Glomerular visceral epithelial cell (primary cell): ENCODE measurements at regions not wholly inside any gene's neighbourhood (a gene's known extent, or its start where the extent isn't known, plus 50 kb on each side); places are given as distances from the start of the nearest gene placed in this dataset.
"Not testable (repeated sequence)": the region's sequence is repeated elsewhere in the genome, so short reads cannot be mapped to it uniquely, and the experiment has no call there.

Experiments used
- DNase-seq: peaks from one replicate; pipeline ENCODE4 v3.0.0-alpha.2; 2016; ENCODE audit errors: extremely low spot score

DNA sequence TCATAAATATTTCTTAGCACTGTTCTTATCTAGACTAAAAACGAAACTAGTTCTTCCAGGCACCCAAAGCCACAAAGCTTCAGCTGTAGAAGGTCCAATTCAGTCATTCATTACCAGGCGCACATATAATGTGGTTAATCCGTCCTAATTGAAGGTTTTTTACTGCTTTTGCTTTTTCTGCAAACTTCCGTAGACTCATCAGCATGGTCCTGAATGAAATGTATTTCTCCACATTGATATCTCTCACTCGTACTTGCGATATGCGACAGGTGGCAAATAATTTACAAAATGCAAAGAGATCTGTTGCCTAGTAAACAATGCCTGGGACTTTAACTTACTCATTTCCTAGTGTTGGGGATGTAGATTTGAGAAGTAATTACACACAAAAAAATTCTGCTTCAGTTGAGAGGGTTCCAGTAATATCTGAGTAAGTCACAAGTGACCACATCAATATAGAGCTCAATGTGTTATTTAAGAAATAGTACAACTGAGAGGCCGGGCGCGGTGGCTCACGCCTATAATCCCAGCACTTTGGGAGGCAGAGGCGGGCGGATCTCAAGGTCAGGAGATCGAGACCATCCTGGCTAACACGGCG lies 75.0 kb upstream of the MBNL1 start:
- DNase-seq = no peak

DNA sequence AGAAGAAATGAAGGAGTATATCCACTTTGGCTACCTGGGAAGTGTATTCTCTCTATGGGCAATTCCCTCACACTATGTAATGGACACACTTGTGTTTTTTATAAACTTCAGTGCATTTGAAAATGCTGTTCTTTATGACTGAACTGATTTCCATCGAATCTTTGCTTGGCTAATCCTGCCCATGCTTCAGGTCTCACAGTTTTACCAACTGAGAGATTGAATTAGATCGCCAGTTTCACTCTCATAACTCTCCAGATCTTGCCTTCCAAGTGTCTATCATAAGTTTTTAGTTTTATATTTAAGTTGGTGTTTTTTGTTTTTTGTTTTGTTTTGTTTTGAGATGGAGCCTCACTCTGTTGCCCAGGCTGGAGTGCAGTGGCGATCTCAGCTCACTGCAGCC lies 73.5 kb upstream of the MBNL1 start:
- no peak for DNase-seq

DNA sequence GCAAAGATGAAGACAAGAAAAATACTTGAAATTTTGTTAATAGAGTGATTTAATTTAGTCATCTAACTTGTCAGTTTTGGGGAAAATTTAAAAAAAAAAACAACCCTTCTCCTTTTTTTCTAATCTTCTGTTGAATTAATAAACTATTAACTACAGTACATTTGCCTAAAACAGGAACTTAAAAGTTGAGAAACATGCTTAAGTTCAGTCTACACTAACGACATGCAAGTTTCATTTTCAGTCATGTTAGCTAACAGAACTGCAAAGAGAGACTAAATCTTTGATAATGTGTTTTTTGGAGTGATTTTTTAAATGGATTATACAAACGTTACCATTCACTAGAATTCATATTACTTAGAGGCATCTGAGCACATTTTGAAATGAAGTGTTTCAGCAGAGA lies 71.9 kb upstream of the MBNL1 start:
- no peak for DNase-seq

DNA sequence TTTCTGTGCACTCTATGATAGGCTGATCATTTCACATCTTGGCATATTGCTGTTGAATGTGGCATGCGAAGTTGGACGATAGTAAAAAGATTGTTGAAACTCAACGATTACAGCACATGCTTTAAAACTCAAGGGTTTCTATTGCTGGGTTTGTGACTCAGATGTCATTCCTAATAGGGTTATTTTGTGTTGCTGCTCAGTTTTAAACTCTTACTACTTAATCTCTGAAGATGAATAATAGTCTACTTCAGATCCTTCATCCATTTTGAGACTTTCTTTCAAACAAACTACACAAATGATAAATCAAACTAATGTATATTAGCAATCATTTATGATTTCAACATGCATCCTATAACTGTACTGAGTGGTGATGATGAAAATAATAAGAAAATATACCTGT lies 71.3 kb upstream of the MBNL1 start:
- no peak for DNase-seq

DNA sequence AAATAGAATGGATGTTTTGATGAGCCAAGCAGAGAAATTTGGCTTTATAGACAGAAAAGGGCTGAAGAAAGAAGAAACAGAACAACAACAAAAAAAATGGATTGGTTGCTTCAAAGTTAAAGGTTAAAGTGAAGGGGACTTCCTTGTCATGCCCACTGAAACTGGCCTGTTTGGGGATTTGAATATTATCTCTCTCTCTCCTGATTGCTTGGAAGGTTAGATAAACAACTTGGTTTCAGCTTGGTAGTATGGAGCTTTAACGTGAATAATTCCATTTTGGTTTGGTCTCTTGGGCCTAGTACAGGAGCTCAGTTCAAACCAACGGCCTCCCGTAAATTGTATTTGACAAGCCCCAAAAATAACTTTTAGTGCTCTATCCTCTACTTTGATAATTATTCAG lies 70.8 kb upstream of the MBNL1 start:
- no peak for DNase-seq

- no peak for DNase-seq
These were observed 70.1 kb upstream of the MBNL1 start for GRCh38 chr3:152198665-152199064.

GRCh38 chr3:152199102-152199840 lies 69.5 kb upstream of the MBNL1 start:
- DNase-seq = no peak

DNA sequence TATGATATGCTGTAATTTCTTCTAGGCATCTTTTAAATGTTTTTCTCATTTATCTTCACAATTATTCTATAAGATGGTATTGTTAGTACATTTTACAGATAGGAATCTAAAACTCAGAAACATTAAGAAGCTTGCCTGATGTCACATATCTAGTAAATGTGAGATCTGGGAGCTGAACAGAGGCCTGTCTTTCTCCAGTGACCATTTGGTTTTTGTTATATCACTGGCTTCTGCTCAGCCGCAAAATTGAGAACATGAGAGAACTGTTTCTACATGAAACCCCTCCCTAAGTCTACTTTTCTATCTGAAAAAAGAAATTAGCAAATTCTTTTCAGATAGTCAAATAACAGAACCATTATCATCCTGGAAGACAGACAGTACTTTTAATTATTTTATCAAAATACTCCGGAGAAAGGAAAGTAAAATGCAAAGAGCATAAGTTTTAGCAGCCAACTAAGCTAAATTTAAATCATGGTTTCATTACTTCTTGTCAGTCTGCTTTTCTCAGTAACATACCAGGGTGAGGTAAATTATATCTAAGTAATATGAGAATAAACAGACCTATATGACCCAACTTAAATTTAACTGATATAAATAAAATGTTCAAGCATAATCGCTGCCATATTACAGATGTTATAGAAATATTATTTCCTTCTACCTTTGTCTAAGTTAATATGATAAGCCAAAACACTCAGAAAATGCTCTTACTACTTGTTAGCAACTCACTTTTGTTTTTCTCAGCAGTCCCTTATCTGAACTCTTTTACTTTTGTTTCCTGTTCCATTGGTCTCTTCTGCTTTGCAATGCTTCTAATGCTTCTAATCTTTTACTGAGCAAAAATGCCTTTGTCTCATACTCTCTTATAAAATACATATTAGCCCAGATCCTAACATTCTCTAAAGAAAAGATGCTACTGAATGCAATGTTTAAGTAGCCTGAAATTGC lies 68.0 kb upstream of the MBNL1 start:
- DNase-seq = no peak

- DNase-seq = peak; percentile 2
These were observed 65.6 kb upstream of the MBNL1 start for GRCh38 chr3:152202976-152203626.

DNA sequence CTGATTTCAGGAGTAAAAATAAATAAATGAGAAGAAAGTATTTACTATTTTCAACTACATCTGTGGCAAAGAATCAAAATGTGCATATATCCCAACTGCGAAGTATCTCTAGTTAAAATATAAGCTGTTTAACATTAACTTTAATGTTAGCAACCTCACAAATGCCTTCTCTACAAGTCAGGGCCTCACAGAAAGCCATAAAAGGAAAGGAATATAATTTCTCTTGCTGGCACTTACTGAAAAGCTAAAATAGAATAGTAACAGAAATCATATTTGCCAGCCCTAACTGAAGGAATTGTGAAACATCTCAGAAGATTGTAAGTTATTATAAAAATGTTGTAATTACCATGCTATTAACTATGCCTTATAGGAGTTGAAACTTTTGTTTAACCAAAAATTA lies 65.1 kb upstream of the MBNL1 start:
- DNase-seq = peak; percentile 14

- peak; percentile 8 for DNase-seq
These were observed 64.5 kb upstream of the MBNL1 start for GRCh38 chr3:152204218-152204617.

- DNase-seq = no peak
These were observed 63.6 kb upstream of the MBNL1 start for GRCh38 chr3:152205097-152205593.

DNA sequence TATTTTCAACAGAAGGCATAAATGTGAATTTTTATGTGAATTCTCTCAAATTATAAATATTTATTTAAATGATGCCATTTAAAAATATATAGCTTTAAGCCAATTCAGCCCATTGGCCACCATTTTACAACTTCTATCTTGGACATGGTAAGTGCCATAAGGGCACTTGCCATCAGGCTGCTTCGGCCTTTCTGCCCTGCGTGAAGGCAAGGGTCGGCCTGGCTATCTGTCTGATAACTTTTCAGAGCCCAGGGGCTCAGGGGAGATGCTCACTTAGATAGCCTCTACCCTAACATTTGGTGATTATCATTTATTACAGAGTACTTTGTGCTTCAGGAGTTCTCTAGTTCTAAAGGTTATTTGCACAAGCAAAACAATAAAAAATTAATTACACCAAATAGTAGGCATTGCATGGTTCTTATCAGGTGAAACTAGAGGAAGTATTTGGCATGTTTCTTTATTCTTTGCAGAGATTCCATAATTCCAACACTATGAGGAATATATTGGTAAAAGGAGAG lies 62.4 kb upstream of the MBNL1 start:
- no peak for DNase-seq

GRCh38 chr3:152208439-152208838 lies 60.3 kb upstream of the MBNL1 start:
- DNase-seq = no peak

DNA sequence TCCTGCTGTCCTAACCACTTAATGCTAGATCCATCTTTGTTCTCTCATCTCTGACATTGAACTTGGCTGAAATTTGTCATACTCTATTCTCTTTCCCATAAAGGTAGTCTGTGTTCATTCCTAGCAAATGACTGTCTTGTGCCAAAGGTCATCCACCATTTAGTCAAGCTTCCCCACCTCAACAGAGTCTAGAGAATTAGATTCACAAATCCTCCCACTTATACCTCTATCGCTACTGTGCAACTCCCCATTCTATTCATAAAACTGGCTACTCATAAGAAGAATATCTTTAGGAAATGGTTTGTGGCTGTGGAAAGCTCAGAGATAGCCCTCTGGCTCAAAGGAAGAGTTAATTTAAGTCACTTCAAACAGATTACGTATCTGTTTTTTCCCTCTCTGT lies 59.7 kb upstream of the MBNL1 start:
- DNase-seq = no peak

GRCh38 chr3:152209776-152210175 lies 59.0 kb upstream of the MBNL1 start:
- DNase-seq = no peak

GRCh38 chr3:152210697-152211096 lies 58.0 kb upstream of the MBNL1 start:
- no peak for DNase-seq

DNA sequence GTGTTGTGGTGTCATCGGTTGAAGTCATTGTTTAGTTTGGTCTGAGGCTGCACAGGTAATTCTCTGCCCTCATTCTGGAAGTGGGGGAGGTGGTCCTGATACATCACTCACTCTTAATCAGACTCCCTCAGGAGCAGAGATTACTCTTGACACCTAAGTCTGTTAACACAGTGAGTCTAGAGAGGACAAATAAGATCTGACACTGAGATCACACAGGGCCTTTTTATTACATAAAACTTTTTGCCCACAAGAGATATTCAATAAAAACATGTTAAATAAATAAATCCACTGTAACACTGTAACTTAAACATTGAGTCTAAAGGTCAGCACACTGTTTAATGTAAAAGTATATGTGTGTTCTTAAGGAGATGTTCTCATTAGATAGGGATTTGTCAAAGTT lies 57.1 kb upstream of the MBNL1 start:
- no peak for DNase-seq

DNA sequence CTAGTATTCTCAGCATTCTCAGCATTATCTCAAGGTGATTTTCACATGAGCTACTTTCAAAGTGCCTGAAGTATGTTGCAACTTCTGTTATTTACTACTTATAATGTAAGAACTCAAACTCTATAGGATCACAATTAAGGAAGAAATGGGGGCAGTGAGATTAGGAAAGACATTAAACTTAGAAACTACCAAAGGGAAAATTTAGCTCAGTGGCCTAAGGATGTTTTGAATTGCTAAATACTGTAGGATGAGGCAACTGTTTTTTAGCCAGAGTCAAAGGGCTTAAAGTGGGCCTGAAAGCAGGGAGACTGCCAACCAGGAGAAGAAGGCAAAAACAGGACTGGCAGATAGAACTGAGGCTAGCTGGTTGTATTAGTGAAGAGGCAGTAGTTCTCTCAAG lies 55.5 kb upstream of the MBNL1 start:
- no peak for DNase-seq

DNA sequence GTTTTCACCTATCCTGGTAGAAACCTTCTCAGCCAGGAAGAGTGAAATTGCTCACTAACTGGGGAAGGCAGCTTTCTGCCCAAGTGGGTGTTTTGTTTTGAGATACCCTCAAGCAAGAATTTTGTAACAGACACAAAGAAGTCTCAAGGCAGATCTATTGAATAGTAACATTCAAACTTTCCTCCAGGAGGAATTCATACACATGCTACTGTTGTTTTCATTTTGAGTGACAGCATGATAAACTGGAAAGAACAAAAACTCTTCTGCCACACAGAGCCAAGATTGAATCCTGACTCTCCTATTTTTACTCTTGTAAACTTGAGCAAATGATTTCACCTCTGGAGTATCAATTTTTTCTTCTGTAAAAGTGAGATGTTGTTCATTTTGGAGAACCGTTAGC lies 54.8 kb upstream of the MBNL1 start:
- DNase-seq = no peak

GRCh38 chr3:152216960-152217865 lies 51.5 kb upstream of the MBNL1 start:
- DNase-seq = not testable (repeated sequence)
